Endothelial cell (in vitro differentiated cells): ENCODE measurements at regions not wholly inside any gene's neighbourhood (a gene's known extent, or its start where the extent isn't known, plus 50 kb on each side); places are given as distances from the start of the nearest gene placed in this dataset.

Experiments
- DNase-seq: peaks from one replicate; pipeline ENCODE4 v3.0.0; 2021; ENCODE audit warnings: low spot score
- H3K27ac Mint-ChIP-seq: one replicate; pipeline ENCODE4 v1.8.0; 2021; ENCODE audit warnings: mixed read lengths, inconsistent platforms; ENCODE audit not compliant: unreplicated experiment
- H3K27me3 Mint-ChIP-seq: one replicate; pipeline ENCODE4 v1.8.0; 2021; ENCODE audit warnings: mild to moderate bottlenecking, moderate library complexity, mixed read lengths, inconsistent platforms; ENCODE audit not compliant: unreplicated experiment
- H3K36me3 Mint-ChIP-seq: one replicate; pipeline ENCODE4 v1.8.0; 2021; ENCODE audit warnings: mild to moderate bottlenecking, low read depth, mixed read lengths, inconsistent platforms; ENCODE audit not compliant: unreplicated experiment
- H3K4me1 Mint-ChIP-seq: one replicate; pipeline ENCODE4 v1.8.0; 2021; ENCODE audit warnings: mild to moderate bottlenecking, mixed read lengths, inconsistent platforms; ENCODE audit not compliant: unreplicated experiment
- H3K4me3 Mint-ChIP-seq: one replicate; pipeline ENCODE4 v1.8.0; 2021; ENCODE audit warnings: mild to moderate bottlenecking, mixed read lengths, inconsistent platforms; ENCODE audit not compliant: unreplicated experiment
- H3K9me3 Mint-ChIP-seq: one replicate; pipeline ENCODE4 v1.8.0; 2021; ENCODE audit warnings: mixed read lengths, inconsistent platforms; ENCODE audit not compliant: unreplicated experiment
- CTCF ChIP-seq: fragments of 200-600 bp; sonication (generic); IDR thresholded peaks from one replicate; pipeline ENCODE4 v1.5.0; 2021; ENCODE audit warnings: antibody characterized with exemption; ENCODE audit not compliant: unreplicated experiment

GRCh38 chr15:61393949-61394348 lies 164.8 kb upstream of the RORA start:
- H3K4me1 Mint-ChIP-seq = no peaks in the 10 kb centered on the region
- H3K27me3 Mint-ChIP-seq = no peaks in the 10 kb centered on the region
- DNase-seq = no peak
- TF ChIP-seq CTCF = no peak
- no peak overlapping the region for H3K27ac Mint-ChIP-seq
- H3K4me3 Mint-ChIP-seq = no peak overlapping the region
- H3K9me3 Mint-ChIP-seq = no peaks in the 10 kb centered on the region
- H3K36me3 Mint-ChIP-seq = no peaks in the 10 kb centered on the region

- H3K4me1 Mint-ChIP-seq = no peaks in the 10 kb centered on the region
- H3K27me3 Mint-ChIP-seq = no peaks in the 10 kb centered on the region
- no peak overlapping the region for H3K27ac Mint-ChIP-seq
- no peak for DNase-seq
- no peak for TF ChIP-seq CTCF
- no peaks in the 10 kb centered on the region for H3K9me3 Mint-ChIP-seq
- no peak overlapping the region for H3K4me3 Mint-ChIP-seq
- no peaks in the 10 kb centered on the region for H3K36me3 Mint-ChIP-seq
Measured at GRCh38 chr15:61393524-61393923, 164.4 kb upstream of the RORA start.

- H3K27me3 Mint-ChIP-seq = peaks cover 1% of the 10 kb centered on the region
- no peak overlapping the region for H3K27ac Mint-ChIP-seq
- no peaks in the 10 kb centered on the region for H3K9me3 Mint-ChIP-seq
- H3K36me3 Mint-ChIP-seq = no peaks in the 10 kb centered on the region
- no peak overlapping the region for H3K4me3 Mint-ChIP-seq
- DNase-seq = no peak
- TF ChIP-seq CTCF = no peak
- H3K4me1 Mint-ChIP-seq = no peaks in the 10 kb centered on the region
Measured at GRCh38 chr15:61390138-61390537, 161.0 kb upstream of the RORA start.

- H3K4me3 Mint-ChIP-seq = no peak overlapping the region
- no peaks in the 10 kb centered on the region for H3K4me1 Mint-ChIP-seq
- no peak overlapping the region for H3K27ac Mint-ChIP-seq
- H3K9me3 Mint-ChIP-seq = no peaks in the 10 kb centered on the region
- no peak for TF ChIP-seq CTCF
- DNase-seq = no peak
- no peaks in the 10 kb centered on the region for H3K36me3 Mint-ChIP-seq
- H3K27me3 Mint-ChIP-seq = peaks cover 1% of the 10 kb centered on the region
Measured at GRCh38 chr15:61389334-61390028, 160.4 kb upstream of the RORA start.

- Mint-ChIP-seq H3K36me3 (no peaks in the 10 kb centered on the region), H3K4me1 (no peaks in the 10 kb centered on the region), H3K27me3 (peaks cover 1% of the 10 kb centered on the region), H3K4me3 (no peak overlapping the region), H3K9me3 (no peaks in the 10 kb centered on the region), H3K27ac (no peak overlapping the region)
- no peak for TF ChIP-seq CTCF
- DNase-seq = no peak
Measured at GRCh38 chr15:61387675-61388074, 158.6 kb upstream of the RORA start.
